ENCODE measurements at regions not wholly inside any gene's neighbourhood (a gene's known extent, or its start where the extent isn't known, plus 50 kb on each side); places are given as distances from the start of the nearest gene placed in this dataset.
A peak's percentile ranks its signal among the peaks of the same experiment; 100 is the strongest.
"Not testable (repeated sequence)": the region's sequence is repeated elsewhere in the genome, so short reads cannot be mapped to it uniquely, and the experiment has no call there.

DNA sequence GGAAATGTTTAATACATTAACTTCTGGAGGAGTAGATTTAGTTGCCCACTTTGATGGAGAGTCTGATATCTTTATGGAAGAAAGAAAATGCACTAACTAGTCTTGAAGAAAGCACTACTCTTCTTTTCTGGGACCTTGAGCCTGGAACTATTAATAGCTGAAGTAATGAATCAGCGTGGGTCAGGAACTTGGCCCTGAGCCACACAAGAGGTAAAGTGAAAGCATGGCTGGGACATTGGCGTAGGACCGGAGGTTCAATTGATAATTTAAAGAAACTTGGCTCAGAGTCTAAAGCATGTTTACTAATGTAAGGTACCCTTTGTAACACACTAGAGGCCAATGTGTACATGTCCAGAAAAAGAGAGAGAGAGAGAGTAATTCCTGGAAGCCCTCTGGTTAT, 195.5 kb downstream of the CDY1B start:
- H3K27ac Mint-ChIP-seq; H3K9me3 Mint-ChIP-seq; H3K36me3 Mint-ChIP-seq; ATAC-seq; DNase-seq (ENCODE audit: low spot score in 2 of 2): not testable (repeated sequence)

DNA sequence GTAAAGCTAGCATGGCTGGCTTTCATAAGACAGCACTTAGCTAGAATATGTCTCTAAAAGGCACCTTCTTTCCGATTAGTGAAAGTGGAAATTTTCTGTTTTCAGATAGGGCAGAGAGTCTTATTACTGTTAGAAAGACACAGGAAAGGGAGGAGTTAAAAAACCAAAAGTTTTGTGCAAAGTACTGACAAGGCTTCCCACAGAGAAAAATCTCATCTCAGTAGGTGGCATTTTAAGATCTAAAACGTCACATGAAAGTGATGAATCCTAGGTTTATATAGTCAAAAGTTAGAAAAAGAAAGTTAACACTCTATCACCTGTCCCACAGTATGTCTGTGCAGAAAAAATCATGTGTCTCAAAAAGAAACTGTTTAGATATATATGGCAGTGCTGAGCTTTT, 197.0 kb downstream of the CDY1B start:
- H3K36me3 Mint-ChIP-seq; H3K9me3 Mint-ChIP-seq; DNase-seq (ENCODE audit: low spot score in 2 of 2); H3K27ac Mint-ChIP-seq: not testable (repeated sequence)
- peak; percentile 37 to 64 for ATAC-seq

DNA sequence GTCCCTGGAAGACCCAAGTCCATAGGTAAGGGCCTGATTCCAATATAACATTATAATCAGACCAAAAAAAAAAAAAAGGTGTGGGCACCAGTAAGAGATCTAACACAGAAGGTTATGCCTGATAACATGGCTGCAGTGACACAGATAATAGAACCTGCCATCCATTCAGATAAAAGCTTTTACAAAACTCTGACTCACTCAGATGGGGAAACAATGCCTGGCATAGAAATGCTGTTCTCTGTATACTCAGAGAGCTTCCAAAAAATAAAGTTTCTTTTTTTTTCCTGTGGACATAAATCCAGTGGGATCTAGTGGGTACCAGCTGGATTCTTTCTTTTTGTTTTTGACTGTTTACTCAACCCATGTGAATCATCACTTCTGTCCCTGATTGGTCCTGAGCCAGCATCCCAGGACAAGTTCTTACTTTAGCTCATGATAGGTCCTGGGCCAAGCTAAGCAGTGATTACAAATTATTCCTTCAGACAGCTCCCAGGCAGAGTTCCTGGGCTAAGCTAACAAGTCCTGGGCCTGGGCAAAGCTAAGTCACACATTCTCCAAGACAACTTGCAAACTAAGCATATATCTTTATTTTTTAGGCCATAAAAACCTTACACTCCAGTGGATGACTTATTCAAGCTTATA, 199.9 kb downstream of the CDY1B start:
- not testable (repeated sequence) for H3K9me3 Mint-ChIP-seq, ATAC-seq

DNA sequence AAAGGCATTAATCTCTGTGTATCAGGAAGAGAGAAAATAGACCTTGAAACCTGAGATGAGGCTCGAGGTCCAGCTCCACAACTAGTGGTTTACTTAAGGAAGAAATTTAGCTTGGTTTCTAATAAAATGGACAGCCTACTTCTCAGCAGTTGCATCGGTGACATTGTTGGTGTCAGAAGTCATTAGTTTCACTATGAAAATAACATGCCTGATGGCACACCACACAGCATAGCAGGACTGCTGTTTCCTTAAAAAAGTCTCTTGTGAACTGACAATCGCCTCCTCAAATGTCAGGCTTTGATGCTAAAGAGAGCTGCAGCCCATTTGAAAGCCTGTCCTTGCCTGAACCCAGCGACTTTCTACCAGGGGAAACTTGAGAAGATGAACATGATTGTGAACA, 204.1 kb downstream of the CDY1B start:
- H3K9me3 Mint-ChIP-seq; DNase-seq (ENCODE audit: low spot score in 2 of 2); H3K27ac Mint-ChIP-seq; ATAC-seq; H3K36me3 Mint-ChIP-seq: not testable (repeated sequence)

More for the DNA sequence above, 199.9 kb downstream of the CDY1B start:
- H3K27ac Mint-ChIP-seq; H3K36me3 Mint-ChIP-seq; DNase-seq (ENCODE audit: low spot score in 2 of 2): not testable (repeated sequence)

DNA sequence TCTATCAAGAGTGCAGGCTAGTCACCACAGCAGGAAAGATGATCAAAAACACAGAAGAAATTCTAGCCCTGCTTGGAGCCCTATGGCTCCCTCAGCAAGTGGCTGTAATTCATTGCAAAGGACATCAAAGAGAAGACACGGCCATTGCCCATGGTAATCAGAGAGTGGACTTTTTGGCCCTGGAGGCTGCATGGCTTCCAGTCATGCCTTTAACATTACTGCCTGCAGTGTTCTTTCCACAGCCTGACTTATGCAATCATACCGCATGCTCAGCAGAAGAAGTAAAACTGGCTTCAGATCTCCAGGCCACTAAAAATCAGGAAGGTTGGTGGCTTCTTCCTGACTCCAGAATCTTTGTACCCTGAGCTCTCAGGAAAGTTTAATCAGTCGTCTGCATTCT, 218.1 kb downstream of the CDY1B start:
- not testable (repeated sequence) for ATAC-seq; H3K27ac Mint-ChIP-seq; H3K9me3 Mint-ChIP-seq; DNase-seq (ENCODE audit: low spot score in 2 of 2); H3K36me3 Mint-ChIP-seq

DNA sequence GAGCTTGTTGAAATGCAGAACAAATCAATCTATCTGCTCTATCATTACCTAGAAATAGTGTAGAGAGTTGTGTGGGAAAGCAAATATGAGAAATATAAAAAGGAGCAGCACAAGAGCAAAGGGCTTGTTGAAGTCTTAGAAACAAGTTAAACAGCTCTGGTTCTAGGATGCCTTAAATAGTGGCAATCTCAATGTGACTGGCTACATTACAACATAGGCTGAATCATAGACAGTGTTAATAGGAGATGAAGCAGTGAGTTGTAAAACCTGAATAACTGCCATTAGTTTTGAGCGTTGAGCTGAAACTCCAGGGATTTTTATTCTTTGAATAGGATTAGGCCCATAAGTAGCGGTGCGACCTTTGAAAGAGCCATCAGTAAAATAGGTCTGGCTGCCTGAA, 225.9 kb downstream of the CDY1B start:
- H3K9me3 Mint-ChIP-seq; DNase-seq (ENCODE audit: low spot score in 2 of 2); H3K36me3 Mint-ChIP-seq; H3K27ac Mint-ChIP-seq; ATAC-seq: not testable (repeated sequence)

DNA sequence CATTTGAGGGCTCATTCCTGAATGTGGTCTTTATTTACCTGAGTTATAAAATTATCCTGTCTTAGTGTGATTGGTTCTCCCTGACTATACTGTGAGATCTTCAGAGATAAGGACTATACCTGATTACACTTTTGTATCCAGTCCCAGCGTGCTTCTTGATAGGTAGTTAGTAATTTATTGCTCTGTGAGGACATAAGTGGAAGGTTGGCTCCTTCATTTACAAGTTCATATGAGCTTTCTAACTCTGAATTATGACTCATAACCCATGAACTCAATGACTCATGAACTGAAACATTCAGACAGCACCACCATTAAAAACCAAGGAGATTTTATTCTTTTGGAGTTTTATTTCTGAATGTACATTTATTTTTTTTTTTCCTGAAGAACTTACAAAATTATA, 257.1 kb downstream of the CDY1B start:
- H3K36me3 Mint-ChIP-seq; ATAC-seq; H3K27ac Mint-ChIP-seq; DNase-seq (ENCODE audit: low spot score in 2 of 2); H3K9me3 Mint-ChIP-seq: not testable (repeated sequence)

DNA sequence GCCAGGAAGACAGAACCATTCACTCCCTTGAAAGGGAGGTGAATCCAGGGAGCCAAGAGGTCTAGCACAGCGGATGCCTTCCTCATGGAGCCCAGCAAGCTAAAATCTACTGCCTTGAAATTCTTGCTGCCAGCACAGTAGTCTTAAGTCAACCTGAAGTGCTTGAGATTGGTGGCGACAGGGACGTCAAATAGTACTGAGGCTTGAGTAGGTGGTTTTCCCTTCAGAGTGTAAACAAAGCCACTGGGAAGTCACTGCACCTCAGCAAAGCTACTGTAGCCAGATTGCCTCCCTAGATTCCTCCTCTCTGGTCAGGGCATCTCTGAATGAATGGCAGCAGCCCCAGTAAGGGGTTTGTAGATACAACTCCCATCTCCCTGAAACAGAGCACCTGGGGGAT, 299.1 kb downstream of the CDY1B start:
- H3K9me3 Mint-ChIP-seq; H3K36me3 Mint-ChIP-seq; ATAC-seq; H3K27ac Mint-ChIP-seq; DNase-seq (ENCODE audit: low spot score in 2 of 2): not testable (repeated sequence)

Data from activated naive CD4-positive, alpha-beta T cell treated with anti-CD3 and anti-CD28 coated beads, Interleukin-2, amount 50 U/mL, for 72 hours (primary cell).